Epithelial cell of esophagus (primary cell): ENCODE measurements at regions not wholly inside any gene's neighbourhood (a gene's known extent, or its start where the extent isn't known, plus 50 kb on each side); places are given as distances from the start of the nearest gene placed in this dataset.

Experiments
- DNase-seq: peaks from one replicate; pipeline ENCODE4 v3.0.0; 2010; ENCODE audit warnings: low read depth
- H3K4me3 ChIP-seq: 2 replicates; pipeline ENCODE4 v1.5.1; 2011; ENCODE audit warnings: mild to moderate bottlenecking, low read length, control low read depth
- CTCF ChIP-seq: IDR thresholded peaks from 2 replicates; pipeline ENCODE4 v1.5.1; 2011; ENCODE audit warnings: low read depth, mild to moderate bottlenecking, low read length, control low read depth, inconsistent platforms; ENCODE audit not compliant: insufficient read depth; ENCODE audit errors: missing control alignments

GRCh38 chr15:35810007-35810406 lies 264.0 kb upstream of the DPH6 start:
- no peak for DNase-seq
- no peak for TF ChIP-seq CTCF
- H3K4me3 ChIP-seq: no peak overlapping the region

GRCh38 chr15:35813573-35813972 lies 267.6 kb upstream of the DPH6 start:
- no peak overlapping the region for H3K4me3 ChIP-seq
- no peak for DNase-seq
- TF ChIP-seq CTCF: no peak

GRCh38 chr15:35818846-35819245 lies 272.9 kb upstream of the DPH6 start:
- no peak overlapping the region for H3K4me3 ChIP-seq
- no peak for TF ChIP-seq CTCF
- DNase-seq: no peak

GRCh38 chr15:35822153-35822552 lies 276.2 kb upstream of the DPH6 start:
- H3K4me3 ChIP-seq: no peak overlapping the region
- no peak for TF ChIP-seq CTCF
- DNase-seq: no peak

GRCh38 chr15:35827141-35827540 lies 281.2 kb upstream of the DPH6 start:
- DNase-seq: no peak
- TF ChIP-seq CTCF: no peak
- H3K4me3 ChIP-seq: no peak overlapping the region

GRCh38 chr15:35827911-35828310 lies 281.9 kb upstream of the DPH6 start:
- no peak for DNase-seq
- TF ChIP-seq CTCF: no peak

GRCh38 chr15:35833581-35833980 lies 287.6 kb upstream of the DPH6 start:
- DNase-seq: no peak
- TF ChIP-seq CTCF: no peak
- H3K4me3 ChIP-seq: no peak overlapping the region

More at GRCh38 chr15:35827911-35828310, 281.9 kb upstream of the DPH6 start:
- no peak overlapping the region for H3K4me3 ChIP-seq
